Heart left ventricle (tissue), 13 donors: ENCODE measurements at regions not wholly inside any gene's neighbourhood (a gene's known extent, or its start where the extent isn't known, plus 50 kb on each side); places are given as distances from the start of the nearest gene placed in this dataset.

Source experiments
- POLR2A ChIP-seq, 2 donors: fragments of 450-650 bp; IDR thresholded peaks; one replicate each; pipeline ENCODE4 v1.6.1; 2017; ENCODE audit warnings: antibody characterized with exemption in 2 of 2, mild to moderate bottlenecking in 2 of 2, moderate library complexity in 2 of 2
- TF ChIP-seq, protein P1 (sequence below), 12 donors: fragments of 200-600 bp; sonication (generic) in 4 of 12; IDR thresholded peaks; one replicate each; pipeline versions ENCODE4 v1.5.0 to v1.8.0; 2018 to 2022; ENCODE audit warnings: antibody characterized with exemption in 12 of 12, mild to moderate bottlenecking in 5 of 12
- donor health status: ischemic (EF 13 %, LVEDD 7.1; RV severe dilation, severe dysfunction).
- donor health status: DM: no; HTN: yes; CAD: no.
- donor health status: DM: no; HTN: no; CAD: no.
- donor health status: ischemic (EF 25% LVEDD 6.9; RV normal size, moderate dysfunction).
- donor health status: ischemic (EF 25% LVEDD 5.7; RV mildly dilated, moderate dysfunction).
- donor health status: ischemic (EF 35%, LVEDD 5.7; RV mildly dilated, moderate dysfunction).
- donor health status: nonischemic (EF 11% LVEDD 7.7; RV severe dilation, severe dysfunction).
- donor health status: DM: yes; HTN: yes; CAD: no.
- donor health status: PGD.
- donor health status: ischemic (EF 29% LVEDD 5.4; RV normal size, mild dysfunction).
- donor health status: nonischemic (EF 23%, LVEDD 6.1; RV moderate dilation, normal function).

DNA sequence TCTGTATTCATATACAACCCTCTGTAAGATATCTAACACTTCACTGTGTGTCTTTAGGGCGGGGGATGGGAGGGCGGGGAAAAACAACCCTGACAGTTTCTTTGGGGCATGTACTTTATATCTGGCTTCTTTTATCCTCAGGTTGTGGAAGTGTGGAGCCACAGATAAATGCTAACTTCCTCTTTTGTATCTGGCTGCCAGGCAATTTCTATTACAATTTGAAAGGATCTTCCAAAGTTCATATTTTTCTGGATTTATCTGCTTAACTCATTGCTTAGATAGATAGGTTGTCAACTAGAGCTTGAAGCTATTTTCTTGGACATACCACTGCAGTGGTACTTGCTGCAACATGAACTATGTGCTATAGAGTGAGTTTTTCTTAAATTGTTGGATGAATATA is 393.0 kb downstream of the LMO7 start:
- TF ChIP-seq, protein P1, sequence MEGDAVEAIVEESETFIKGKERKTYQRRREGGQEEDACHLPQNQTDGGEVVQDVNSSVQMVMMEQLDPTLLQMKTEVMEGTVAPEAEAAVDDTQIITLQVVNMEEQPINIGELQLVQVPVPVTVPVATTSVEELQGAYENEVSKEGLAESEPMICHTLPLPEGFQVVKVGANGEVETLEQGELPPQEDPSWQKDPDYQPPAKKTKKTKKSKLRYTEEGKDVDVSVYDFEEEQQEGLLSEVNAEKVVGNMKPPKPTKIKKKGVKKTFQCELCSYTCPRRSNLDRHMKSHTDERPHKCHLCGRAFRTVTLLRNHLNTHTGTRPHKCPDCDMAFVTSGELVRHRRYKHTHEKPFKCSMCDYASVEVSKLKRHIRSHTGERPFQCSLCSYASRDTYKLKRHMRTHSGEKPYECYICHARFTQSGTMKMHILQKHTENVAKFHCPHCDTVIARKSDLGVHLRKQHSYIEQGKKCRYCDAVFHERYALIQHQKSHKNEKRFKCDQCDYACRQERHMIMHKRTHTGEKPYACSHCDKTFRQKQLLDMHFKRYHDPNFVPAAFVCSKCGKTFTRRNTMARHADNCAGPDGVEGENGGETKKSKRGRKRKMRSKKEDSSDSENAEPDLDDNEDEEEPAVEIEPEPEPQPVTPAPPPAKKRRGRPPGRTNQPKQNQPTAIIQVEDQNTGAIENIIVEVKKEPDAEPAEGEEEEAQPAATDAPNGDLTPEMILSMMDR (IDR thresholded peaks at IDR 0.05) = no peak
- TF ChIP-seq POLR2A (IDR thresholded peaks at IDR 0.05) = no peak
